Hepatocyte (in vitro differentiated cells): ENCODE measurements at regions not wholly inside any gene's neighbourhood (a gene's known extent, or its start where the extent isn't known, plus 50 kb on each side); places are given as distances from the start of the nearest gene placed in this dataset.

ENCODE experiments used
- CTCF ChIP-seq: fragments of 200-600 bp; sonication (generic); IDR thresholded peaks from 2 replicates; pipeline ENCODE4 v1.5.1; 2016; ENCODE audit warnings: antibody characterized with exemption, mild to moderate bottlenecking; ENCODE audit not compliant: poor library complexity
- EZH2 ChIP-seq: fragments of 200-600 bp; sonication (generic); IDR thresholded peaks from 2 replicates; pipeline ENCODE4 v1.6.1; 2016; ENCODE audit warnings: antibody characterized with exemption, mild to moderate bottlenecking, borderline replicate concordance
- EZH2phosphoT487 ChIP-seq: fragments of 200-600 bp; sonication (generic); IDR thresholded peaks from one replicate; pipeline ENCODE4 v1.6.1; 2018; ENCODE audit warnings: antibody characterized with exemption, mild to moderate bottlenecking, low read depth, moderate library complexity; ENCODE audit not compliant: unreplicated experiment, severe bottlenecking

GRCh38 chr12:25707056-25707455 lies 154.0 kb upstream of the LMNTD1 start:
- TF ChIP-seq CTCF (no peak), EZH2 (no peak), EZH2phosphoT487 (no peak)
